CD14-positive monocyte (primary cell): ENCODE measurements at regions not wholly inside any gene's neighbourhood (a gene's known extent, or its start where the extent isn't known, plus 50 kb on each side); places are given as distances from the start of the nearest gene placed in this dataset.

Experiments
- DNase-seq, 3 donors: peaks; one replicate each; pipeline ENCODE4 v3.0.0-alpha.2; 2011 to 2022
- H2AFZ ChIP-seq: 2 replicates; pipeline ENCODE4 v1.6.0; 2012; ENCODE audit warnings: mild to moderate bottlenecking, low read depth, low read length, inconsistent platforms; ENCODE audit not compliant: insufficient read depth, poor library complexity, severe bottlenecking
- H3K27ac ChIP-seq, 2 donors: 1 replicate in 1 of 2; 2 replicates in 1 of 2; pipeline ENCODE4 v1.5.1; 2012 to 2013; ENCODE audit warnings: low read length in 2 of 2, control low read depth in 1 of 2, inconsistent platforms in 1 of 2, low read depth in 1 of 2, mild to moderate bottlenecking in 1 of 2
- H3K27me3 ChIP-seq, 2 donors: one replicate each; pipeline versions ENCODE4 v1.6.0 to v1.6.1; 2011 to 2013; ENCODE audit warnings: low read length in 2 of 2; ENCODE audit not compliant: control insufficient read depth in 2 of 2, insufficient read depth in 2 of 2
- H3K36me3 ChIP-seq, 2 donors: replicated peaks in 1 of 2; 1 replicate in 1 of 2; 2 replicates in 1 of 2; pipeline versions ENCODE4 v1.5.1 to v1.6.1; 2012 to 2013; ENCODE audit warnings: low read length in 2 of 2, control low read depth in 1 of 2, inconsistent platforms in 1 of 2, mild to moderate bottlenecking in 1 of 2; ENCODE audit not compliant: insufficient read depth in 2 of 2, control insufficient read depth in 1 of 2
- H3K4me1 ChIP-seq, 2 donors: 1 replicate in 1 of 2; 2 replicates in 1 of 2; pipeline versions ENCODE4 v1.5.1 to v1.6.1; 2012 to 2013; ENCODE audit warnings: low read length in 2 of 2, control low read depth in 1 of 2, inconsistent platforms in 1 of 2, mild to moderate bottlenecking in 1 of 2, moderate library complexity in 1 of 2; ENCODE audit not compliant: insufficient read depth in 2 of 2, control insufficient read depth in 1 of 2
- H3K4me2 ChIP-seq: replicated peaks from 2 replicates; pipeline ENCODE3; 2012; ENCODE audit warnings: low read length, moderate library complexity, mild to moderate bottlenecking; ENCODE audit not compliant: poor library complexity, severe bottlenecking; ENCODE audit errors: extremely low read depth
- H3K4me3 ChIP-seq, 3 experiments: fragments of 200-600 bp in 1 of 3; sonication (generic) in 1 of 3; replicated peaks in 1 of 3; 1 replicate in 2 of 3; 2 replicates in 1 of 3; pipeline ENCODE4 v1.5.1; 2011 to 2013; ENCODE audit warnings: low read length in 3 of 3, mild to moderate bottlenecking in 3 of 3, control low read depth in 2 of 3, low read depth in 2 of 3, inconsistent platforms in 1 of 3, moderate library complexity in 1 of 3
- H3K79me2 ChIP-seq: 2 replicates; pipeline ENCODE4 v1.6.0; 2012; ENCODE audit warnings: mild to moderate bottlenecking, control low read depth, inconsistent platforms, low read length, moderate library complexity; ENCODE audit not compliant: insufficient read depth
- H3K9ac ChIP-seq: 2 replicates; pipeline ENCODE4 v1.6.0; 2017; ENCODE audit warnings: low read length, mild to moderate bottlenecking; ENCODE audit not compliant: insufficient read depth, poor library complexity, severe bottlenecking
- H3K9me3 ChIP-seq, 2 donors: replicated peaks in 1 of 2; 1 replicate in 1 of 2; 2 replicates in 1 of 2; pipeline versions ENCODE4 v1.5.1 to v1.6.1; 2012 to 2013; ENCODE audit warnings: low read length in 2 of 2, control low read depth in 1 of 2; ENCODE audit not compliant: control insufficient read depth in 1 of 2, insufficient read depth in 1 of 2
- H4K20me1 ChIP-seq: 2 replicates; pipeline ENCODE4 v1.6.0; 2012; ENCODE audit warnings: mild to moderate bottlenecking, low read length, control low read depth, moderate library complexity; ENCODE audit not compliant: insufficient read depth
- H3K27ac Mint-ChIP-seq, 7 donors: one replicate each; pipeline ENCODE4 v1.8.0; 2020; ENCODE audit warnings: mild to moderate bottlenecking in 7 of 7, mixed read lengths in 7 of 7, moderate library complexity in 6 of 7, inconsistent platforms in 2 of 7
- H3K27me3 Mint-ChIP-seq, 3 donors: one replicate each; pipeline ENCODE4 v1.8.0; 2021 to 2022; ENCODE audit warnings: low read depth in 3 of 3, mild to moderate bottlenecking in 3 of 3, mixed read lengths in 3 of 3, moderate library complexity in 3 of 3, inconsistent platforms in 1 of 3
- H3K36me3 Mint-ChIP-seq, 2 donors: one replicate each; pipeline ENCODE4 v1.8.0; 2020; ENCODE audit warnings: mixed read lengths in 2 of 2, inconsistent platforms in 1 of 2, mild to moderate bottlenecking in 1 of 2
- H3K4me1 Mint-ChIP-seq: one replicate; pipeline ENCODE4 v1.8.0; 2020; ENCODE audit warnings: mild to moderate bottlenecking, mixed read lengths
- H3K4me3 Mint-ChIP-seq, 2 donors: one replicate each; pipeline ENCODE4 v1.8.0; 2020; ENCODE audit warnings: mild to moderate bottlenecking in 2 of 2, mixed read lengths in 2 of 2, moderate library complexity in 1 of 2
- H3K9me3 Mint-ChIP-seq, 7 donors: one replicate each; pipeline ENCODE4 v1.8.0; 2020 to 2022; ENCODE audit warnings: mixed read lengths in 7 of 7, mild to moderate bottlenecking in 6 of 7, moderate library complexity in 6 of 7, inconsistent platforms in 2 of 7
- CTCF ChIP-seq: fragments of 200-600 bp; IDR thresholded peaks from one replicate; pipeline ENCODE4 v1.8.0; 2022; ENCODE audit warnings: antibody characterized with exemption, mild to moderate bottlenecking
- WGBS: methylation state at CpG from one replicate; pipeline ENCODE4 v1.1.5; 2013; ENCODE audit warnings: missing lambda C conversion rate; ENCODE audit not compliant: insufficient coverage; 5-methylcytosine and 5-hydroxymethylcytosine counted together
- intact Hi-C, 2 donors: fragments of 100-400 bp; cut with micrococcal nuclease; formaldehyde crosslinking; loops; one replicate each; pipeline versions ENCODE4 v1.15.0 to v1.15.1; 2023

GRCh38 chr16:80436510-80436909 lies 104.3 kb upstream of the DYNLRB2 start:
- no peak overlapping the region for H3K4me3 Mint-ChIP-seq
- DNase-seq: no peak
- intact Hi-C loops: no loop called here
- Histone ChIP-seq H3K27me3 (no peaks in the 10 kb centered on the region), H3K4me1 (no peaks in the 10 kb centered on the region), H3K4me2 (no peak overlapping the region), H2AFZ (no peak overlapping the region), H3K4me3 (no peak overlapping the region), H3K36me3 (no peaks in the 10 kb centered on the region), H3K9ac (no peak overlapping the region), H3K27ac (no peak overlapping the region), H3K9me3 (no peaks in the 10 kb centered on the region), H3K79me2 (no peaks in the 10 kb centered on the region), H4K20me1 (no peaks in the 10 kb centered on the region)
- TF ChIP-seq CTCF: no peak
- peaks cover 2% of the 10 kb centered on the region for H3K4me1 Mint-ChIP-seq
- peaks cover 0 to 8% (median 2%) of the 10 kb centered on the region in 7 donors for H3K9me3 Mint-ChIP-seq
- H3K27me3 Mint-ChIP-seq: no peaks in the 10 kb centered on the region
- H3K27ac Mint-ChIP-seq: no peak overlapping the region
- H3K36me3 Mint-ChIP-seq: no peaks in the 10 kb centered on the region

GRCh38 chr16:80433623-80434022 lies 107.2 kb upstream of the DYNLRB2 start:
- peaks cover 0 to 8% (median 4%) of the 10 kb centered on the region in 7 donors for H3K9me3 Mint-ChIP-seq
- no CpG with 5 or more reads among the region's 2 CpGs for WGBS
- peaks cover 0 to 2% (median 0%) of the 10 kb centered on the region in 3 donors for H3K27me3 Mint-ChIP-seq
- H3K4me2 ChIP-seq: no peak overlapping the region
- H3K4me1 ChIP-seq: no peaks in the 10 kb centered on the region
- no peaks in the 10 kb centered on the region for H3K27me3 ChIP-seq
- no peaks in the 10 kb centered on the region for H3K36me3 ChIP-seq
- no peak overlapping the region for H3K4me3 Mint-ChIP-seq
- H3K4me1 Mint-ChIP-seq: no peaks in the 10 kb centered on the region
- no peaks in the 10 kb centered on the region for H4K20me1 ChIP-seq
- H3K36me3 Mint-ChIP-seq: no peaks in the 10 kb centered on the region
- H3K27ac ChIP-seq: no peak overlapping the region
- no peak for TF ChIP-seq CTCF
- no peaks in the 10 kb centered on the region for H3K79me2 ChIP-seq
- intact Hi-C loops: no loop called here
- H2AFZ ChIP-seq: no peak overlapping the region
- DNase-seq: no peak
- no peak overlapping the region for H3K9ac ChIP-seq
- H3K27ac Mint-ChIP-seq: peak overlapping the region in 1 of 7 donors; percentile 50
- H3K4me3 ChIP-seq: no peak overlapping the region
- peaks cover 0 to 5% of the 10 kb centered on the region in 2 donors for H3K9me3 ChIP-seq
